Endothelial cell of umbilical vein (primary cell): ENCODE measurements at regions not wholly inside any gene's neighbourhood (a gene's known extent, or its start where the extent isn't known, plus 50 kb on each side); places are given as distances from the start of the nearest gene placed in this dataset.

Experiments
- CTCF ChIP-seq, 2 donors: IDR thresholded peaks; 1 replicate in 1 of 2; 2 replicates in 1 of 2; pipeline ENCODE4 v1.5.1; 2011; ENCODE audit warnings: low read length in 2 of 2, mild to moderate bottlenecking in 2 of 2, moderate library complexity in 2 of 2, control low read depth in 1 of 2, inconsistent platforms in 1 of 2, low read depth in 1 of 2; ENCODE audit not compliant: insufficient read depth in 1 of 2; ENCODE audit errors: extremely low read depth in 1 of 2
- EZH2 ChIP-seq: IDR thresholded peaks from 2 replicates; pipeline ENCODE4 v1.6.1; 2012; ENCODE audit warnings: borderline replicate concordance, low read depth, mild to moderate bottlenecking, moderate library complexity, low read length, inconsistent platforms; ENCODE audit not compliant: severe bottlenecking
- FOS ChIP-seq: IDR thresholded peaks from 2 replicates; pipeline ENCODE4 v1.6.1; 2011; ENCODE audit warnings: mild to moderate bottlenecking, low read length, moderate library complexity, borderline replicate concordance; ENCODE audit not compliant: insufficient read depth
- JUN ChIP-seq: IDR thresholded peaks from 2 replicates; pipeline ENCODE4 v1.6.1; 2011; ENCODE audit warnings: borderline replicate concordance, low read depth; ENCODE audit not compliant: insufficient read length, insufficient read depth
- MAX ChIP-seq: IDR thresholded peaks from 2 replicates; pipeline ENCODE4 v1.6.1; 2011; ENCODE audit not compliant: insufficient read depth, insufficient read length
- MYC ChIP-seq: IDR thresholded peaks from one replicate; pipeline ENCODE4 v1.6.1; 2011; ENCODE audit warnings: mild to moderate bottlenecking, low read depth, low read length
- POLR2A ChIP-seq: IDR thresholded peaks from 2 replicates; pipeline ENCODE4 v1.6.1; 2012; ENCODE audit warnings: low read depth, mild to moderate bottlenecking, control low read depth, low read length
- POLR2AphosphoS5 ChIP-seq: IDR thresholded peaks from 2 replicates; pipeline ENCODE4 v1.6.1; 2012; ENCODE audit warnings: low read depth, mild to moderate bottlenecking, control low read depth, low read length, moderate library complexity; ENCODE audit not compliant: insufficient read depth

- TF ChIP-seq CTCF (IDR thresholded peaks at IDR 0.05; ENCODE audit: extremely low read depth in 1 of 2, insufficient read depth in 1 of 2, low read depth in 1 of 2, low read length in 2 of 2), result no peak
- no peak for TF ChIP-seq POLR2A
- no peak for TF ChIP-seq EZH2
- no peak for TF ChIP-seq MAX
- TF ChIP-seq MYC, result no peak
- no peak for TF ChIP-seq POLR2AphosphoS5
- TF ChIP-seq FOS, result no peak
- TF ChIP-seq JUN, result no peak
These were observed 376.9 kb upstream of the LYPLAL1 start for GRCh38 chr1:218796773-218797172.
